Smooth muscle cell (in vitro differentiated cells): ENCODE measurements at regions not wholly inside any gene's neighbourhood (a gene's known extent, or its start where the extent isn't known, plus 50 kb on each side); places are given as distances from the start of the nearest gene placed in this dataset.

Experiments used
- DNase-seq: peaks from one replicate; lab custom pipeline; 2025; ENCODE audit not compliant: unreplicated experiment; lab: John Stamatoyannopoulos, UW
- H2AFZ ChIP-seq: fragments of 200-600 bp; sonication (generic); 2 replicates; pipeline ENCODE4 v1.6.0; 2016; ENCODE audit warnings: antibody characterized with exemption, low read depth, mild to moderate bottlenecking
- H3F3A ChIP-seq: fragments of 200-600 bp; sonication (generic); 2 replicates; pipeline ENCODE4 v1.6.0; 2017; ENCODE audit warnings: antibody characterized with exemption, low read depth
- H3K27ac ChIP-seq: fragments of 200-600 bp; sonication (generic); 2 replicates; pipeline ENCODE4 v1.5.1; 2016; ENCODE audit warnings: low read depth, mild to moderate bottlenecking
- H3K27me3 ChIP-seq: fragments of 200-600 bp; sonication (generic); 2 replicates; pipeline ENCODE4 v1.6.1; 2016; ENCODE audit warnings: low read depth, mild to moderate bottlenecking
- H3K36me3 ChIP-seq: fragments of 200-600 bp; sonication (generic); 2 replicates; pipeline ENCODE4 v1.5.1; 2016; ENCODE audit warnings: low read depth
- H3K4me1 ChIP-seq: fragments of 200-600 bp; sonication (generic); 2 replicates; pipeline ENCODE4 v1.5.1; 2016; ENCODE audit warnings: low read depth
- H3K4me2 ChIP-seq: fragments of 200-600 bp; sonication (generic); 2 replicates; pipeline ENCODE4 v1.6.0; 2016; ENCODE audit warnings: mild to moderate bottlenecking
- H3K4me3 ChIP-seq: fragments of 200-600 bp; sonication (generic); 2 replicates; pipeline ENCODE4 v1.5.1; 2016; ENCODE audit warnings: mild to moderate bottlenecking
- H3K79me2 ChIP-seq: fragments of 200-600 bp; sonication (generic); 2 replicates; pipeline ENCODE4 v1.6.0; 2016; ENCODE audit warnings: low read depth, mild to moderate bottlenecking
- H3K9ac ChIP-seq: fragments of 200-600 bp; sonication (generic); 2 replicates; pipeline ENCODE4 v1.6.0; 2016; ENCODE audit warnings: low read depth
- H3K9me3 ChIP-seq: fragments of 200-600 bp; sonication (generic); replicated peaks from 2 replicates; pipeline ENCODE4 v1.5.1; 2016; ENCODE audit warnings: low read depth
- H4K20me1 ChIP-seq: fragments of 200-600 bp; sonication (generic); 2 replicates; pipeline ENCODE4 v1.6.0; 2016; ENCODE audit warnings: low read depth
- WGBS: methylation state at CpG from one replicate; pipeline ENCODE4 v1.1.7; 2016; ENCODE audit warnings: low lambda C conversion rate; 5-methylcytosine and 5-hydroxymethylcytosine counted together
- TF ChIP-seq, protein P1 (sequence below): fragments of 200-600 bp; sonication (generic); IDR thresholded peaks from 2 replicates; pipeline ENCODE4 v1.5.1; 2017; ENCODE audit warnings: borderline replicate concordance, mild to moderate bottlenecking, antibody characterized with exemption; ENCODE audit not compliant: insufficient read depth, poor library complexity, severe bottlenecking

DNA sequence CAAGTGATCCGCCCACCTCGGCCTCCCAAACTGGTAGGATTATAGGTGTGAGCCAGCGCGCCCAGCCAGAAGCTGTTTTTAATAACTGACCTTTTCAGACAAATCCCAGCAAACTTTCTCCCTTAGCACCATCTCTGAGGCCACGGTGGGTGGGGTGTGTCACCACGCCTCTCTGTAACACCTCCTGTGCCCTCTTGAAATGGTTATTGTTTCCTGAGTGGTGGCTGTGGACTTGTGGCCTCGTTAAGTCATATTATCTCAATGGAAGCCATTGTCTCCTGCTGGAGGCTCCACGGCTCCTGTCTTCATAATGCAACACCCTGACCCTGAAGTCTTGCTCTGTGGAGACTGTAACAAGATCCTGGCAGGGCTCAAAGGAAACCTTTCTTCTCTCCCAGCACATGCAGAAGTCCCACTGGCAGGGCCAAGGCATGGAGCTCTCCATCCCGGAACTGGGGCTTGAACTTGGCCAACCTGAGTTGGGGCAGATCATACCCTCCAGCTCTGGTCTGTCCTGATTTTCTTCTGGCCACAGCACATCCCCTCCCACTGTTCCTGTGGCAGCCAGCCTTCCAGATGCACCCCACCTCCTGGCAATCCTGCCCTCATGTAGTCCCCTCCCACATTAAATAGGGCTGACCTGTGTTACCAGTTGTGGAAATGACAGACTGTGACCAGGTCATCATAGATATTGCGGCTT lies 81.1 kb downstream of the SNX5 start:
- Histone ChIP-seq H3K27ac (no peak overlapping the region), H3K4me2 (no peak overlapping the region), H3K79me2 (no peaks in the 10 kb centered on the region), H3K4me1 (no peaks in the 10 kb centered on the region), H3K9ac (no peak overlapping the region), H3K9me3 (peaks cover 5% of the 10 kb centered on the region), H4K20me1 (no peaks in the 10 kb centered on the region), H3K36me3 (no peaks in the 10 kb centered on the region), H3K27me3 (no peaks in the 10 kb centered on the region), H3K4me3 (no peak overlapping the region), H3F3A (no peaks in the 10 kb centered on the region), H2AFZ (no peak overlapping the region)
- 94% methylated on average over 10 of the region's 10 CpGs for WGBS
- no peak for DNase-seq
- TF ChIP-seq, protein P1, sequence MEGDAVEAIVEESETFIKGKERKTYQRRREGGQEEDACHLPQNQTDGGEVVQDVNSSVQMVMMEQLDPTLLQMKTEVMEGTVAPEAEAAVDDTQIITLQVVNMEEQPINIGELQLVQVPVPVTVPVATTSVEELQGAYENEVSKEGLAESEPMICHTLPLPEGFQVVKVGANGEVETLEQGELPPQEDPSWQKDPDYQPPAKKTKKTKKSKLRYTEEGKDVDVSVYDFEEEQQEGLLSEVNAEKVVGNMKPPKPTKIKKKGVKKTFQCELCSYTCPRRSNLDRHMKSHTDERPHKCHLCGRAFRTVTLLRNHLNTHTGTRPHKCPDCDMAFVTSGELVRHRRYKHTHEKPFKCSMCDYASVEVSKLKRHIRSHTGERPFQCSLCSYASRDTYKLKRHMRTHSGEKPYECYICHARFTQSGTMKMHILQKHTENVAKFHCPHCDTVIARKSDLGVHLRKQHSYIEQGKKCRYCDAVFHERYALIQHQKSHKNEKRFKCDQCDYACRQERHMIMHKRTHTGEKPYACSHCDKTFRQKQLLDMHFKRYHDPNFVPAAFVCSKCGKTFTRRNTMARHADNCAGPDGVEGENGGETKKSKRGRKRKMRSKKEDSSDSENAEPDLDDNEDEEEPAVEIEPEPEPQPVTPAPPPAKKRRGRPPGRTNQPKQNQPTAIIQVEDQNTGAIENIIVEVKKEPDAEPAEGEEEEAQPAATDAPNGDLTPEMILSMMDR, result no peak

DNA sequence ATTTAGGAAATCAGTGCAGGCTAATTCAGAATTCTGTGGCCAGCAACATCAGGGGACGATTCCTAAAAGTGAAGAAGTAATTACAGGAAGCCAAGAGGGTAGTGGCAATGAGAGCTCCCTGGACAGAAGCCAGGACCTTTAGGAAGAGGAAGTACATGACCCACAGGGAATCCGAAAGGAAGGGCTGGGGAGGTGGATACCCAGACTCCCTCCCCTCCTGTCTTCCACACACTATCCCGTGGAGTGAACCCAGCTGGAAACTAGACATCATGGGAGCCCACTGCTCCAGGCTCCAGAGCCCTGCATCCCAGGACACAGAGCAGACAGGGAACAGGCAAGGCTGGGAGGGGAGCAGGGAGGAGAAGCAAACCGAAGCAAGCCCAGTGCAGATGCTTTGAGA lies 83.0 kb downstream of the SNX5 start:
- WGBS, result 60% methylated on average over 4 of the region's 4 CpGs
- no peak for DNase-seq
- Histone ChIP-seq H3K4me3 (no peak overlapping the region), H3K27me3 (no peaks in the 10 kb centered on the region), H4K20me1 (no peaks in the 10 kb centered on the region), H3K79me2 (no peaks in the 10 kb centered on the region), H2AFZ (no peak overlapping the region), H3K9me3 (peaks cover 5% of the 10 kb centered on the region), H3K36me3 (no peaks in the 10 kb centered on the region), H3K4me1 (no peaks in the 10 kb centered on the region), H3K4me2 (no peak overlapping the region), H3K27ac (no peak overlapping the region), H3K9ac (no peak overlapping the region), H3F3A (no peaks in the 10 kb centered on the region)
- TF ChIP-seq, protein P1, result no peak

DNA sequence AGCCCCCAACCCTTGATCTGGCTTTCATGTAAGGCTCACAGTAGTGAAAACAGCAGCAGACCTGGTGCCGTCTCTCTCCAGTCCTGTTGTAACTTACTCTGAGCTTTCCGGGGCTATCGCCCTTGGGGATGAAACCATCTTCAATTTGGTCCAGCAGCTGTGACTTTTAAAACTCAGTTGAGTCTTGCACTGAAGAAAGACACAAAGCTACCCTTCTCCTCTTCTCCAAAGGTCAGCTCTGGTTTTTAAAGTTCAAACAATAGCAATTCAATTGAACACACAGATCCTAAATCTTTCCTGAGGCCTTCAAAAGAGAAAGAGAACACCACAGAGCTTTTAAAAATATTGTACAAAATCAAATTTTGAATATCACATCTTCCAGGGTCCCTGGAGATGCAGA lies 83.5 kb downstream of the SNX5 start:
- H3F3A ChIP-seq, result no peaks in the 10 kb centered on the region
- H2AFZ ChIP-seq, result no peak overlapping the region
- no peak overlapping the region for H3K4me2 ChIP-seq
- TF ChIP-seq, protein P1, result no peak
- H3K79me2 ChIP-seq, result no peaks in the 10 kb centered on the region
- no peak overlapping the region for H3K27ac ChIP-seq
- no peaks in the 10 kb centered on the region for H3K27me3 ChIP-seq
- WGBS, result 50% methylated on average over 3 of the region's 3 CpGs
- peaks cover 5% of the 10 kb centered on the region for H3K9me3 ChIP-seq
- H3K36me3 ChIP-seq, result no peaks in the 10 kb centered on the region
- DNase-seq, result no peak
- no peak overlapping the region for H3K9ac ChIP-seq
- H3K4me1 ChIP-seq, result no peaks in the 10 kb centered on the region
- no peak overlapping the region for H3K4me3 ChIP-seq
- H4K20me1 ChIP-seq, result no peaks in the 10 kb centered on the region
